MM.1S (cell line): ENCODE measurements at regions not wholly inside any gene's neighbourhood (a gene's known extent, or its start where the extent isn't known, plus 50 kb on each side); places are given as distances from the start of the nearest gene placed in this dataset.

Experiments
- EZH2 ChIP-seq: fragments of 300-600 bp; sonication (generic); optimal IDR thresholded peaks from 2 replicates; pipeline ENCODE3; 2017; ENCODE audit warnings: low read depth, mild to moderate bottlenecking, antibody characterized with exemption, low read length, mixed read lengths
- EZH2phosphoT487 ChIP-seq: fragments of 300-600 bp; sonication (generic); IDR thresholded peaks from 2 replicates; pipeline ENCODE4 v1.6.1; 2018; ENCODE audit warnings: antibody characterized with exemption, low read length
- TF ChIP-seq, protein P1 (sequence below): fragments of 300-600 bp; sonication (generic); IDR thresholded peaks from 2 replicates; pipeline ENCODE4 v1.5.1; 2016; ENCODE audit warnings: antibody characterized with exemption, low read length, mixed read lengths

DNA sequence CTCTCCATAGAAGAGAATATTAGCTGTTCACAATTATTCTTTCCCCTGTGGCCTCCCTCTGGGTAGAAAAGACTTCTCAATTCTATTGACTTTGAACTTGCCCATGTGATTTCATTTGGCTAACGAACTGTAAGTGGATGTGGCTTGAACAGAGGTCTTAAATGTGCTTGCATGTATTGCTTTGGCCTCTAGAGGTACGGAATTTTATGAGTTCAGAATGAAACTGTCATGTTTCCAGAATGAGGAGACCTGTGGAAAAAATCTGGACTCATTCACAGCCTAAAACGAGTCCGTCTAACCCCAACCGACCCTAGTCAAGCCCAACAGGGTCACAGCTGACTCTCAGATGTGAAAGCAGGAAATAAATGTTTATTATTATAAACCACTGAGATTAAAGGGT is 596.7 kb upstream of the UBE2E2 start:
- TF ChIP-seq, protein P1, sequence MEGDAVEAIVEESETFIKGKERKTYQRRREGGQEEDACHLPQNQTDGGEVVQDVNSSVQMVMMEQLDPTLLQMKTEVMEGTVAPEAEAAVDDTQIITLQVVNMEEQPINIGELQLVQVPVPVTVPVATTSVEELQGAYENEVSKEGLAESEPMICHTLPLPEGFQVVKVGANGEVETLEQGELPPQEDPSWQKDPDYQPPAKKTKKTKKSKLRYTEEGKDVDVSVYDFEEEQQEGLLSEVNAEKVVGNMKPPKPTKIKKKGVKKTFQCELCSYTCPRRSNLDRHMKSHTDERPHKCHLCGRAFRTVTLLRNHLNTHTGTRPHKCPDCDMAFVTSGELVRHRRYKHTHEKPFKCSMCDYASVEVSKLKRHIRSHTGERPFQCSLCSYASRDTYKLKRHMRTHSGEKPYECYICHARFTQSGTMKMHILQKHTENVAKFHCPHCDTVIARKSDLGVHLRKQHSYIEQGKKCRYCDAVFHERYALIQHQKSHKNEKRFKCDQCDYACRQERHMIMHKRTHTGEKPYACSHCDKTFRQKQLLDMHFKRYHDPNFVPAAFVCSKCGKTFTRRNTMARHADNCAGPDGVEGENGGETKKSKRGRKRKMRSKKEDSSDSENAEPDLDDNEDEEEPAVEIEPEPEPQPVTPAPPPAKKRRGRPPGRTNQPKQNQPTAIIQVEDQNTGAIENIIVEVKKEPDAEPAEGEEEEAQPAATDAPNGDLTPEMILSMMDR: no peak
- TF ChIP-seq EZH2 (no peak), EZH2phosphoT487 (no peak)
